Body of pancreas (tissue), 4 donors: ENCODE measurements at regions not wholly inside any gene's neighbourhood (a gene's known extent, or its start where the extent isn't known, plus 50 kb on each side); places are given as distances from the start of the nearest gene placed in this dataset.

ENCODE experiments used
- CTCF ChIP-seq, 7 experiments: fragments of 450-650 bp in 4 of 7; fragments of 200-600 bp in 3 of 7; sonication (generic) in 3 of 7; IDR thresholded peaks; one replicate each; pipeline ENCODE4 v1.5.1; 2016 to 2019; ENCODE audit warnings: antibody characterized with exemption in 7 of 7
- POLR2A ChIP-seq, 3 donors: fragments of 450-650 bp; IDR thresholded peaks; one replicate each; pipeline ENCODE4 v1.6.1; 2016; ENCODE audit warnings: antibody characterized with exemption in 3 of 3, mild to moderate bottlenecking in 2 of 3

- no peak for TF ChIP-seq CTCF (IDR thresholded peaks at IDR 0.05)
- TF ChIP-seq POLR2A (IDR thresholded peaks at IDR 0.05) = no peak
Observed at GRCh38 chrX:118187100-118187499, 70.5 kb upstream of the KLHL13 start.
